ENCODE measurements at regions not wholly inside any gene's neighbourhood (a gene's known extent, or its start where the extent isn't known, plus 50 kb on each side); places are given as distances from the start of the nearest gene placed in this dataset.

GRCh38 chr2:56763683-56764082, 579.9 kb downstream of the CCDC85A start:
- Mint-ChIP-seq H3K27ac (ENCODE audit: unreplicated experiment) (no peak overlapping the region), H3K27me3 (ENCODE audit: unreplicated experiment) (no peaks in the 10 kb centered on the region), H3K9me3 (ENCODE audit: low read depth, unreplicated experiment) (peaks cover 5% of the 10 kb centered on the region), H3K36me3 (ENCODE audit: insufficient read depth, unreplicated experiment) (no peaks in the 10 kb centered on the region), H3K4me1 (ENCODE audit: low read depth, unreplicated experiment) (no peaks in the 10 kb centered on the region), H3K4me3 (ENCODE audit: low read depth, unreplicated experiment) (no peak overlapping the region)
- intact Hi-C loops (cut with micrococcal nuclease; ENCODE audit: unreplicated experiment) = no loop called here
- no peak for DNase-seq
- CTCF ChIA-PET = interaction anchor here (0.6 kb wide), 1 partner anchor 1387 kb away, joined by 3 read pairs; no protein-coding TSS in a partner anchor
- no TSS peak for BruUV-seq (replicated peaks)
- TF ChIP-seq CTCF (IDR thresholded peaks at IDR 0.05; ENCODE audit: unreplicated experiment) = no peak

- CTCF ChIA-PET = interaction anchor here (0.5 kb wide), 1 partner anchor 227 kb away, joined by 6 read pairs; no protein-coding TSS in a partner anchor
- H3K9me3 Mint-ChIP-seq (ENCODE audit: low read depth, unreplicated experiment) = peaks cover 2% of the 10 kb centered on the region
- BruUV-seq (replicated peaks) = no TSS peak
These were observed 585.2 kb downstream of the CCDC85A start for GRCh38 chr2:56768973-56769372.

GRCh38 chr2:56770490-56770889, 586.7 kb downstream of the CCDC85A start:
- DNase-seq = no peak
- TF ChIP-seq CTCF (IDR thresholded peaks at IDR 0.05; ENCODE audit: unreplicated experiment) = no peak
- Mint-ChIP-seq H3K27ac (ENCODE audit: unreplicated experiment) (no peak overlapping the region), H3K4me1 (ENCODE audit: low read depth, unreplicated experiment) (peaks cover 8% of the 10 kb centered on the region), H3K9me3 (ENCODE audit: low read depth, unreplicated experiment) (peaks cover 2% of the 10 kb centered on the region), H3K4me3 (ENCODE audit: low read depth, unreplicated experiment) (no peak overlapping the region), H3K27me3 (ENCODE audit: unreplicated experiment) (no peaks in the 10 kb centered on the region), H3K36me3 (ENCODE audit: insufficient read depth, unreplicated experiment) (no peaks in the 10 kb centered on the region)
- intact Hi-C loops (cut with micrococcal nuclease; ENCODE audit: unreplicated experiment) = no loop called here
- no TSS peak for BruUV-seq (replicated peaks)
- CTCF ChIA-PET = no interaction called here

More at GRCh38 chr2:56768973-56769372, 585.2 kb downstream of the CCDC85A start:
- no peak for DNase-seq
- intact Hi-C loops (cut with micrococcal nuclease; ENCODE audit: unreplicated experiment) = no loop called here
- peaks cover 8% of the 10 kb centered on the region for H3K4me1 Mint-ChIP-seq (ENCODE audit: low read depth, unreplicated experiment)
- no peak overlapping the region for H3K4me3 Mint-ChIP-seq (ENCODE audit: low read depth, unreplicated experiment)
- H3K36me3 Mint-ChIP-seq (ENCODE audit: insufficient read depth, unreplicated experiment) = no peaks in the 10 kb centered on the region
- TF ChIP-seq CTCF (IDR thresholded peaks at IDR 0.05; ENCODE audit: unreplicated experiment) = no peak
- no peaks in the 10 kb centered on the region for H3K27me3 Mint-ChIP-seq (ENCODE audit: unreplicated experiment)
- no peak overlapping the region for H3K27ac Mint-ChIP-seq (ENCODE audit: unreplicated experiment)

GRCh38 chr2:56784046-56784445, 600.3 kb downstream of the CCDC85A start:
- DNase-seq = no peak
- H3K36me3 Mint-ChIP-seq (ENCODE audit: insufficient read depth, unreplicated experiment) = no peaks in the 10 kb centered on the region
- no peak overlapping the region for H3K27ac Mint-ChIP-seq (ENCODE audit: unreplicated experiment)
- TF ChIP-seq CTCF (IDR thresholded peaks at IDR 0.05; ENCODE audit: unreplicated experiment) = no peak
- intact Hi-C loops (cut with micrococcal nuclease; ENCODE audit: unreplicated experiment) = no loop called here
- CTCF ChIA-PET = interaction anchor here (1.0 kb wide), 1 partner anchor 714 kb away, joined by 3 read pairs; no protein-coding TSS in a partner anchor
- H3K27me3 Mint-ChIP-seq (ENCODE audit: unreplicated experiment) = no peaks in the 10 kb centered on the region
- no peaks in the 10 kb centered on the region for H3K4me1 Mint-ChIP-seq (ENCODE audit: low read depth, unreplicated experiment)
- no TSS peak for BruUV-seq (replicated peaks)
- H3K4me3 Mint-ChIP-seq (ENCODE audit: low read depth, unreplicated experiment) = no peak overlapping the region
- peaks cover 3% of the 10 kb centered on the region for H3K9me3 Mint-ChIP-seq (ENCODE audit: low read depth, unreplicated experiment)

Data from Calu3 (cell line).